Transverse colon (tissue), 4 donors: ENCODE measurements at regions not wholly inside any gene's neighbourhood (a gene's known extent, or its start where the extent isn't known, plus 50 kb on each side); places are given as distances from the start of the nearest gene placed in this dataset.

ENCODE experiments used
- DNase-seq: peaks from one replicate; pipeline ENCODE4 v3.0.0-alpha.2; 2019
- H3K27ac ChIP-seq, 4 donors: fragments of 200-600 bp; sonication (generic); 2 replicates each; pipeline ENCODE4 v1.5.1; 2016 to 2018; ENCODE audit warnings: inconsistent platforms in 4 of 4
- H3K27me3 ChIP-seq: fragments of 200-600 bp; sonication (generic); 2 replicates; pipeline ENCODE4 v1.5.1; 2017; ENCODE audit warnings: inconsistent platforms
- H3K36me3 ChIP-seq, 4 donors: fragments of 200-600 bp; sonication (generic); 2 replicates each; pipeline ENCODE4 v1.5.1; 2017 to 2019; ENCODE audit warnings: inconsistent platforms in 4 of 4
- H3K4me1 ChIP-seq, 4 donors: fragments of 200-600 bp; sonication (generic); 2 replicates each; pipeline ENCODE4 v1.5.1; 2017 to 2020; ENCODE audit warnings: inconsistent platforms in 4 of 4
- H3K4me3 ChIP-seq, 4 donors: fragments of 200-600 bp; sonication (generic); 1 replicate in 1 of 4; 2 replicates in 3 of 4; pipeline versions ENCODE4 v1.5.1 to v1.6.1; 2017 to 2019; ENCODE audit warnings: inconsistent platforms in 4 of 4
- H3K9me3 ChIP-seq, 2 donors: fragments of 200-600 bp; sonication (generic); 2 replicates each; pipeline ENCODE4 v1.5.1; 2017 to 2019; ENCODE audit warnings: inconsistent platforms in 2 of 2
- CTCF ChIP-seq, 5 experiments: fragments of 200-600 bp in 3 of 5; fragments of 450-650 bp in 2 of 5; sonication (generic) in 3 of 5; IDR thresholded peaks; 1 replicate in 2 of 5; 2 replicates in 3 of 5; pipeline ENCODE4 v1.5.1; 2016 to 2017; ENCODE audit warnings: antibody characterized with exemption in 5 of 5, inconsistent platforms in 3 of 5, mild to moderate bottlenecking in 2 of 5, moderate library complexity in 1 of 5
- EP300 ChIP-seq: sonication (generic); formaldehyde crosslinking; IDR thresholded peaks from one replicate; pipeline ENCODE4 v1.6.1; 2017; ENCODE audit warnings: antibody characterized with exemption, low read depth
- POLR2A ChIP-seq: fragments of 450-650 bp; IDR thresholded peaks from one replicate; pipeline ENCODE4 v1.6.1; 2016; ENCODE audit warnings: antibody characterized with exemption, mild to moderate bottlenecking, moderate library complexity
- POLR2AphosphoS5 ChIP-seq, 3 donors: sonication (generic); formaldehyde crosslinking; IDR thresholded peaks; one replicate each; pipeline ENCODE4 v1.6.1; 2016; ENCODE audit warnings: antibody characterized with exemption in 3 of 3
- WGBS, 2 donors: methylation state at CpG; one replicate each; pipeline ENCODE4 v1.1.5; 2018; ENCODE audit warnings: low coverage in 1 of 2; 5-methylcytosine and 5-hydroxymethylcytosine counted together
- in situ Hi-C, 4 donors: fragments of 200-750 bp; cut with MboI; loops; one replicate each; pipeline versions ENCODE4 v1.15.0 to v1.15.1; 2017; ENCODE audit warnings: low sequenced_read_pairs in 3 of 4, low pct_ligation_motif_present in 1 of 4, low pct_unique_long_range_greater_than_20kb in 1 of 4
- intact Hi-C: fragments of 100-400 bp; cut with DNase I; formaldehyde crosslinking; loops from one replicate; pipeline ENCODE4 v1.15.1; 2023; ENCODE audit warnings: low total_unique reads

- no peaks in the 10 kb centered on the region for H3K4me1 ChIP-seq
- no peak overlapping the region for H3K4me3 ChIP-seq
- H3K27ac ChIP-seq = no peak overlapping the region
- no peak for TF ChIP-seq EP300
- no peak for TF ChIP-seq POLR2AphosphoS5 (IDR thresholded peaks at IDR 0.05)
- TF ChIP-seq CTCF (IDR thresholded peaks at IDR 0.05) = no peak
- no peak for TF ChIP-seq POLR2A
- no peaks in the 10 kb centered on the region for H3K9me3 ChIP-seq
- DNase-seq = no peak
- intact Hi-C loops = no loop called here
- 31 to 38% methylated on average over 1 of the region's 1 CpG for WGBS, 2 donors
- H3K27me3 ChIP-seq = no peaks in the 10 kb centered on the region
- no peaks in the 10 kb centered on the region for H3K36me3 ChIP-seq
- in situ Hi-C loops = no loop called here
Measured at GRCh38 chr4:127182687-127183086, 450.1 kb upstream of the INTU start.

DNA sequence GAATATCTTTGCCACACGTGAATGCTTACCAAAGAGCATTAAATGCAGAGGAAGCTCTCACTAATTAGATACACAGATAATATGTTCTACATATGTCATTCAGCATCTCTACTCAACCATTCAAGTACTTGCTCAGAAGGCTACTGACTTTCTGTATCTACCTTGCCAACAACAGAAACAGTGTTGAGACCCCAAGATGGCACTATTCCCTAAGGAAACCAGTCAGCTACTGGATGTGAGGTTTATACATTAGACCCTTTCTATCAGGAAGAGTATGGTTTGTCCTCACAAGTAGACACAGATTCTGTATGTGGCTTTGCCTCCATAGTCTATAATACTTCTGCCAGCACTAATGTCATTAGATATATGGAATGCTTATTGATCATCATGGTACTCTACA is 443.9 kb upstream of the INTU start:
- Histone ChIP-seq H3K4me3 (no peak overlapping the region), H3K4me1 (no peaks in the 10 kb centered on the region), H3K36me3 (no peaks in the 10 kb centered on the region), H3K27me3 (no peaks in the 10 kb centered on the region), H3K27ac (no peak overlapping the region), H3K9me3 (no peaks in the 10 kb centered on the region)
- in situ Hi-C loops = no loop called here
- TF ChIP-seq POLR2A (no peak), POLR2AphosphoS5 (IDR thresholded peaks at IDR 0.05) (no peak), EP300 (no peak), CTCF (IDR thresholded peaks at IDR 0.05) (no peak)
- intact Hi-C loops = no loop called here
- DNase-seq = no peak
- WGBS, 2 donors = 60 to 83% methylated on average over 1 of the region's 1 CpG

DNA sequence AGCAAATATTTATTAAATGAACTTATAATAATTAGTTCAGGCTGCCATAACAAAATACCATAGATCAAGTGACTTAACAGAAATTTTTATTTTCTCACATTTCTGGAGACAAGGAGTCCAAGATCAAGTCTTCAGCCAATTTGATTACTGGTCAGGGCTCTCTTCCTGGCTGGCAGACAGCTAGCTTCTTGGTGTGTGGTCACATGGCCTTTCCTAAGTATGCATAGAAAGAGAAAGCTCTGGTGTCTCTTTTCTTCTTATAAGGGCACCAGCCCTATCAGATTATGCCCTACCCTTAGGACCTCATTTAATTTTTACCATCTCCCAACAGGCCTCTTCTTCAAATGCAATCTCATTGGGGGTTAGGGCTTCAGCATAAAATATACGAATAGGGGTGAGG is 438.5 kb upstream of the INTU start:
- no peaks in the 10 kb centered on the region for H3K4me1 ChIP-seq
- no peak overlapping the region for H3K4me3 ChIP-seq
- H3K9me3 ChIP-seq = no peaks in the 10 kb centered on the region
- WGBS, 2 donors = 67 to 78% methylated on average over 1 of the region's 1 CpG
- H3K27ac ChIP-seq = no peak overlapping the region
- intact Hi-C loops (no loop called here), in situ Hi-C loops (no loop called here)
- TF ChIP-seq POLR2A (no peak), POLR2AphosphoS5 (IDR thresholded peaks at IDR 0.05) (no peak), CTCF (IDR thresholded peaks at IDR 0.05) (no peak), EP300 (no peak)
- H3K27me3 ChIP-seq = no peaks in the 10 kb centered on the region
- DNase-seq = no peak
- no peaks in the 10 kb centered on the region for H3K36me3 ChIP-seq

DNA sequence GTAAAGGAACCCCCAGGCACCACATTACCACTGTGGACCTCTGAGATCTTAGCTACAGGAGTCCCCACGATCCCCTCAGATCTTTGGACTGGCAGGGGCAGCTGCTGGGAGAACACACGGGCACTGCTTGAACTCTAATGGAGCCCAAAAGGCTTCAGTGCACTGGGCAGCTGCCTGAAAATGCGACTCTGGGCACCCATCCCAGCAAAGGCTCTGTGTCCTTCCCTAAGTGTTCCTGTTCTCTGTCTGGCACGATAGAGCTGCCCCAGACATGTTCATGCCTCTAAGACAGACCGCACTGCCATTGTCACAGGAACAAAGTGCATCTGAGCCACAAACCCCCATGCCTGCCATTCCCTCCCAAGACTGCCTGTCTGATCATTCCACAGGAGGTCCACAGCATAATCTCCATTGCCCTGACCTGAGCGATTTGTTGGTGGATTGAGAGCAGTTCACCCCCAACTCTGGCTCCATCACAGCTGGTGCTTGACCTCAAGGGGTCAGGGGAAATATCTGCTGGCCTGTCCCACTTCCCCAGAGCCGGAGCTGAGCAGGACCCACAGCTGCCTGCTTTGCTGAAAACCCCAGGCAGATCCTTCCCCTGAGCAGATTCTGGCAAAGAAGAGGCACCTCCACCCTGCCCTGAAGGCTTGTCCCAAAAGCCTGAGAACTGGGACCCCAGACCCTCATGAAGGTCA is 436.0 kb upstream of the INTU start:
- H3K4me3 ChIP-seq = no peak overlapping the region
- DNase-seq = no peak
- H3K27ac ChIP-seq = no peak overlapping the region
- TF ChIP-seq EP300 = no peak
- TF ChIP-seq POLR2AphosphoS5 (IDR thresholded peaks at IDR 0.05) = no peak
- TF ChIP-seq CTCF (IDR thresholded peaks at IDR 0.05) = no peak
- no peak for TF ChIP-seq POLR2A
- in situ Hi-C loops = no loop called here
- 43% methylated on average over 6 of the region's 7 CpGs; no CpG with 5 or more reads in 1 of the 2 donors for WGBS, 2 donors
- no peaks in the 10 kb centered on the region for H3K27me3 ChIP-seq
- no peaks in the 10 kb centered on the region for H3K4me1 ChIP-seq
- H3K36me3 ChIP-seq = no peaks in the 10 kb centered on the region
- no peaks in the 10 kb centered on the region for H3K9me3 ChIP-seq
- intact Hi-C loops = no loop called here
